ENCODE measurements at regions not wholly inside any gene's neighbourhood (a gene's known extent, or its start where the extent isn't known, plus 50 kb on each side); places are given as distances from the start of the nearest gene placed in this dataset.

DNA sequence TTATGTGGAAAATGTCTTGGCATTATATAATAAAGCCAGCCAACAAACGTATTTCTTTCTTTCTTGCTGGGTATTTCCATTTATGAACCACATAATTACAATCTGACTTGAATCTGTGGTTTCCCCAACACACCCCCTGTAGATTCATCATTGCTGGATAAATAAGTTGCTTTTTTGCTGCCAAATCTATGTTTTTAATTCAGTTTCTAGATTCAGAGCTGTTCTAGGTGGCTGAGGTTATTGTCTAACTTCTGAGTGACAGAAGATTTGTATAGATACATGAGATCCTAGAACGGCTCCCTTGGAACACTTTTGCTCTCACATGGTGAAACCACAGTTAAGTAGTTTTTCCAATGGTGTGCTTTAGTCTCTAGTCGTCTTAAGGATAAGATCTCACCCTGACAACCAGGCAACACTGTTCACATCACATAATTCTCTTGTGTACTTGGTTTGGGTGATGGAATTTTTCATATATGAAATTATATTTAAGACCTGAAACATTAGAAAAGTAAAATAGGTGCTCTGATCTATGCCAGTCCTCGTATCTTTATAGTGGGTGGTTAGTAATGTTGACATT, 239.1 kb downstream of the KLF12 start:
- WGBS, 4 donors: 80 to 88% (median 84%) methylated on average over 4 of the region's 4 CpGs
- intact Hi-C loops (cut with DNase I): no loop called here
- DNase-seq: no peak
- no peaks in the 10 kb centered on the region for H3K4me1 ChIP-seq (replicated peaks in 1 of 2)
- no peak for TF ChIP-seq POLR2A (IDR thresholded peaks at IDR 0.05)
- TF ChIP-seq, protein P1, sequence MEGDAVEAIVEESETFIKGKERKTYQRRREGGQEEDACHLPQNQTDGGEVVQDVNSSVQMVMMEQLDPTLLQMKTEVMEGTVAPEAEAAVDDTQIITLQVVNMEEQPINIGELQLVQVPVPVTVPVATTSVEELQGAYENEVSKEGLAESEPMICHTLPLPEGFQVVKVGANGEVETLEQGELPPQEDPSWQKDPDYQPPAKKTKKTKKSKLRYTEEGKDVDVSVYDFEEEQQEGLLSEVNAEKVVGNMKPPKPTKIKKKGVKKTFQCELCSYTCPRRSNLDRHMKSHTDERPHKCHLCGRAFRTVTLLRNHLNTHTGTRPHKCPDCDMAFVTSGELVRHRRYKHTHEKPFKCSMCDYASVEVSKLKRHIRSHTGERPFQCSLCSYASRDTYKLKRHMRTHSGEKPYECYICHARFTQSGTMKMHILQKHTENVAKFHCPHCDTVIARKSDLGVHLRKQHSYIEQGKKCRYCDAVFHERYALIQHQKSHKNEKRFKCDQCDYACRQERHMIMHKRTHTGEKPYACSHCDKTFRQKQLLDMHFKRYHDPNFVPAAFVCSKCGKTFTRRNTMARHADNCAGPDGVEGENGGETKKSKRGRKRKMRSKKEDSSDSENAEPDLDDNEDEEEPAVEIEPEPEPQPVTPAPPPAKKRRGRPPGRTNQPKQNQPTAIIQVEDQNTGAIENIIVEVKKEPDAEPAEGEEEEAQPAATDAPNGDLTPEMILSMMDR (IDR thresholded peaks at IDR 0.05): no peak
- no peaks in the 10 kb centered on the region for H3K9me3 ChIP-seq (replicated peaks in 1 of 3)
- no peak overlapping the region for H3K4me3 ChIP-seq
- no peaks in the 10 kb centered on the region for H3K36me3 ChIP-seq (replicated peaks in 1 of 2)
- no peak overlapping the region for H3K27ac ChIP-seq
- no peaks in the 10 kb centered on the region for H3K27me3 ChIP-seq

DNA sequence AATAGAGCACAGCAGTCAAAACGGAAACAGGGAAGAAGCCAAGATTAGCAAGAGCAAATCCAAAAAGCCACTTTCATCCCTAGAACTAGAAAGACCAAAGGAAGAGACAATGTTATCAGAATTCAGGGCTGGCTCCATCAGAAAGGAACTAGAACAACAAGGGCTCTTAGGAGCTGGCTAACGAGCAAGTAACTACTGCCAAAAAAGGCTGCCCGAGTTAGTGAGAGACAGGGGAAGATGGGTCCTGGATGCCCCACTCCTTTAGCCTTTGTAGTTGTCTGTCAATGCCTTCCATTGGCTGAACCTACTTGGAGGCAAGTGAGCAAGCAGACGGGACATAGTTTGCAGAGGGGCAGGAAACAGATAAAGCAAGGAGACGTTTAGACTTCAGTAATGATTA, 240.4 kb downstream of the KLF12 start:
- Histone ChIP-seq H3K27ac (no peak overlapping the region), H3K9me3 (replicated peaks in 1 of 3) (no peaks in the 10 kb centered on the region), H3K4me3 (no peak overlapping the region), H3K27me3 (no peaks in the 10 kb centered on the region), H3K4me1 (replicated peaks in 1 of 2) (no peaks in the 10 kb centered on the region), H3K36me3 (replicated peaks in 1 of 2) (no peaks in the 10 kb centered on the region)
- no peak for TF ChIP-seq POLR2A (IDR thresholded peaks at IDR 0.05)
- TF ChIP-seq, protein P1 (IDR thresholded peaks at IDR 0.05): no peak
- intact Hi-C loops (cut with DNase I): no loop called here
- WGBS, 4 donors: 80 to 92% (median 82%) methylated on average over 5 of the region's 5 CpGs
- DNase-seq: no peak

- no peaks in the 10 kb centered on the region for H3K4me1 ChIP-seq (replicated peaks in 1 of 2)
- H3K36me3 ChIP-seq (replicated peaks in 1 of 2): no peaks in the 10 kb centered on the region
- 73 to 87% (median 77%) methylated on average over 1 of the region's 1 CpG for WGBS, 4 donors
- intact Hi-C loops (cut with DNase I): no loop called here
- no peak for DNase-seq
- H3K9me3 ChIP-seq (replicated peaks in 1 of 3): no peaks in the 10 kb centered on the region
- H3K27ac ChIP-seq: no peak overlapping the region
- H3K27me3 ChIP-seq: no peaks in the 10 kb centered on the region
- TF ChIP-seq, protein P1 (IDR thresholded peaks at IDR 0.05): no peak
- no peak overlapping the region for H3K4me3 ChIP-seq
Observed at GRCh38 chr13:73891805-73892204, 242.4 kb downstream of the KLF12 start.

- 53 to 67% (median 60%) methylated on average over 5 of the region's 5 CpGs for WGBS, 4 donors
- no peaks in the 10 kb centered on the region for H3K36me3 ChIP-seq (replicated peaks in 1 of 2)
- H3K4me1 ChIP-seq (replicated peaks in 1 of 2): no peaks in the 10 kb centered on the region
- no peaks in the 10 kb centered on the region for H3K27me3 ChIP-seq
- no peak for DNase-seq
- no peaks in the 10 kb centered on the region for H3K9me3 ChIP-seq (replicated peaks in 1 of 3)
- H3K4me3 ChIP-seq: no peak overlapping the region
- TF ChIP-seq POLR2A (IDR thresholded peaks at IDR 0.05): no peak
- TF ChIP-seq, protein P1 (IDR thresholded peaks at IDR 0.05): no peak
- intact Hi-C loops (cut with DNase I): no loop called here
- no peak overlapping the region for H3K27ac ChIP-seq
Observed at GRCh38 chr13:73883162-73883561, 251.0 kb downstream of the KLF12 start.
